Upper lobe of right lung (tissue), 1 donor: ENCODE measurements at regions not wholly inside any gene's neighbourhood (a gene's known extent, or its start where the extent isn't known, plus 50 kb on each side); places are given as distances from the start of the nearest gene placed in this dataset.

ENCODE experiments used
- ATAC-seq: fragments of 200-7000 bp; cut with Tn5 transposase; one replicate; pipeline ENCODE4 v1.9.1; 2020; ENCODE audit warnings: mild to moderate bottlenecking, moderate library complexity
- DNase-seq: peaks from one replicate; pipeline ENCODE4 v3.0.0-alpha.2; 2020
- H3K27ac ChIP-seq: fragments of 200-600 bp; one replicate; pipeline ENCODE4 v1.8.0; 2022
- H3K27me3 ChIP-seq: fragments of 200-600 bp; one replicate; pipeline ENCODE4 v1.8.0; 2022; ENCODE audit warnings: mild to moderate bottlenecking
- H3K36me3 ChIP-seq: fragments of 200-600 bp; one replicate; pipeline ENCODE4 v1.8.0; 2022
- H3K4me1 ChIP-seq: fragments of 200-600 bp; one replicate; pipeline ENCODE4 v1.8.0; 2022
- H3K4me3 ChIP-seq: fragments of 200-600 bp; one replicate; pipeline ENCODE4 v1.8.0; 2022; ENCODE audit warnings: mild to moderate bottlenecking
- H3K9me3 ChIP-seq: fragments of 200-600 bp; one replicate; pipeline ENCODE4 v1.8.0; 2022
- CTCF ChIP-seq: fragments of 200-600 bp; IDR thresholded peaks from one replicate; pipeline ENCODE4 v1.8.0; 2022; ENCODE audit warnings: antibody characterized with exemption
- intact Hi-C: fragments of 100-400 bp; cut with DNase I; formaldehyde crosslinking; loops from one replicate; pipeline ENCODE4 v1.11.0; 2022
- donor health status: DM: no; HTN: yes; CAD: no; lungs with severe emphysema.

- H3K4me3 ChIP-seq = no peak overlapping the region
- ATAC-seq (no peak), DNase-seq (no peak)
- TF ChIP-seq CTCF = no peak
- no peak overlapping the region for H3K27ac ChIP-seq
- H3K4me1 ChIP-seq = no peaks in the 10 kb centered on the region
- intact Hi-C loops = no loop called here
- no peaks in the 10 kb centered on the region for H3K36me3 ChIP-seq
- no peaks in the 10 kb centered on the region for H3K9me3 ChIP-seq
- H3K27me3 ChIP-seq = no peaks in the 10 kb centered on the region
These were observed 216.5 kb upstream of the DKK2 start for GRCh38 chr4:107252571-107252970.

GRCh38 chr4:107248571-107248970, 212.5 kb upstream of the DKK2 start:
- intact Hi-C loops = no loop called here
- Histone ChIP-seq H3K27ac (no peak overlapping the region), H3K27me3 (no peaks in the 10 kb centered on the region), H3K36me3 (no peaks in the 10 kb centered on the region), H3K4me1 (no peaks in the 10 kb centered on the region), H3K9me3 (no peaks in the 10 kb centered on the region), H3K4me3 (no peak overlapping the region)
- TF ChIP-seq CTCF = no peak
- DNase-seq = no peak
- no peak for ATAC-seq

- Histone ChIP-seq H3K4me1 (no peaks in the 10 kb centered on the region), H3K27me3 (no peaks in the 10 kb centered on the region), H3K9me3 (no peaks in the 10 kb centered on the region), H3K36me3 (no peaks in the 10 kb centered on the region), H3K27ac (no peak overlapping the region), H3K4me3 (no peak overlapping the region)
- ATAC-seq (no peak), DNase-seq (no peak)
- intact Hi-C loops = no loop called here
- TF ChIP-seq CTCF = no peak
These were observed 211.6 kb upstream of the DKK2 start for GRCh38 chr4:107247738-107248137.

GRCh38 chr4:107246761-107247160, 210.6 kb upstream of the DKK2 start:
- ATAC-seq = no peak
- DNase-seq = no peak
- no peak for TF ChIP-seq CTCF
- H3K4me3 ChIP-seq = no peak overlapping the region
- H3K4me1 ChIP-seq = no peaks in the 10 kb centered on the region
- no peaks in the 10 kb centered on the region for H3K27me3 ChIP-seq
- H3K36me3 ChIP-seq = no peaks in the 10 kb centered on the region
- intact Hi-C loops = no loop called here
- H3K9me3 ChIP-seq = no peaks in the 10 kb centered on the region
- no peak overlapping the region for H3K27ac ChIP-seq

GRCh38 chr4:107243141-107243781, 207.1 kb upstream of the DKK2 start:
- no peaks in the 10 kb centered on the region for H3K4me1 ChIP-seq
- H3K9me3 ChIP-seq = no peaks in the 10 kb centered on the region
- no peak for TF ChIP-seq CTCF
- intact Hi-C loops = no loop called here
- no peaks in the 10 kb centered on the region for H3K27me3 ChIP-seq
- no peak for DNase-seq
- no peak overlapping the region for H3K27ac ChIP-seq
- ATAC-seq = no peak
- no peak overlapping the region for H3K4me3 ChIP-seq
- no peaks in the 10 kb centered on the region for H3K36me3 ChIP-seq

- no peak for TF ChIP-seq CTCF
- no peaks in the 10 kb centered on the region for H3K9me3 ChIP-seq
- H3K4me1 ChIP-seq = no peaks in the 10 kb centered on the region
- intact Hi-C loops = no loop called here
- DNase-seq (no peak), ATAC-seq (no peak)
- no peak overlapping the region for H3K4me3 ChIP-seq
- no peaks in the 10 kb centered on the region for H3K36me3 ChIP-seq
- H3K27me3 ChIP-seq = no peaks in the 10 kb centered on the region
- no peak overlapping the region for H3K27ac ChIP-seq
These were observed 184.9 kb upstream of the DKK2 start for GRCh38 chr4:107220976-107221375.
